AG04449 (cell line): ENCODE measurements at regions not wholly inside any gene's neighbourhood (a gene's known extent, or its start where the extent isn't known, plus 50 kb on each side); places are given as distances from the start of the nearest gene placed in this dataset.

Source experiments
- CTCF ChIA-PET: fragments of 350-600 bp; formaldehyde crosslinking; extraction: SDS; loops from one replicate; lab custom pipeline; 2021; ENCODE audit warnings: antibody characterized with exemption; lab: Yijun Ruan, JAX
- POLR2A ChIA-PET: fragments of 400-600, 350-600 bp; formaldehyde crosslinking; extraction: SDS; loops from one replicate; lab custom pipeline; 2020; ENCODE audit warnings: antibody characterized with exemption, inconsistent platforms; lab: Yijun Ruan, JAX
- DNase-seq: peaks from one replicate; pipeline ENCODE4 v3.0.0-alpha.2; 2010; ENCODE audit warnings: low read depth, low spot score
- H3K4me3 ChIP-seq: 2 replicates; pipeline ENCODE4 v1.5.1; 2011; ENCODE audit warnings: low read depth, mild to moderate bottlenecking, control low read depth, low read length
- TF ChIP-seq, protein P1 (sequence below): IDR thresholded peaks from one replicate; pipeline ENCODE4 v1.5.1; 2011; ENCODE audit warnings: mild to moderate bottlenecking, moderate library complexity, low read length, control low read depth, inconsistent platforms; ENCODE audit not compliant: insufficient read depth; ENCODE audit errors: missing control alignments

DNA sequence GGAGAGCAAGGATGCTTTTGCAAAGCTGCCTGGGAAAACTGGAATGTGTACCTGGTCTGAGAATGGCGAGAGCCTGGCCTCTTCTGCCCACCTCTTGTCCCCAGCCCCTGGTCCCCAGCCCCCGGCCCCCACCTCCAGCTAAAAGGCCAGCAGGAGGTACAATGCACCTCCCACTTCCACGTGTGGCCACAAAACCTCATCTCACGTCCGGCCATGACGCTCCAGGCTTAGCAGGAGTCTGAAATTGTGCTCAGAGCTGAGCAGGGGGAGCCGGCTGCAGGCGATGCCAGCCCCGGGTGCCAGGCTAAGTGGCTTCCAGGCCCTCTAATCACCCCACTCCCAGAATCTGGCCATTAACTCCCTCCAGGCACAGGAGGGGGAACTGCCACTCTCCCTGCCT, 83.1 kb upstream of the PRR20G start:
- TF ChIP-seq, protein P1, sequence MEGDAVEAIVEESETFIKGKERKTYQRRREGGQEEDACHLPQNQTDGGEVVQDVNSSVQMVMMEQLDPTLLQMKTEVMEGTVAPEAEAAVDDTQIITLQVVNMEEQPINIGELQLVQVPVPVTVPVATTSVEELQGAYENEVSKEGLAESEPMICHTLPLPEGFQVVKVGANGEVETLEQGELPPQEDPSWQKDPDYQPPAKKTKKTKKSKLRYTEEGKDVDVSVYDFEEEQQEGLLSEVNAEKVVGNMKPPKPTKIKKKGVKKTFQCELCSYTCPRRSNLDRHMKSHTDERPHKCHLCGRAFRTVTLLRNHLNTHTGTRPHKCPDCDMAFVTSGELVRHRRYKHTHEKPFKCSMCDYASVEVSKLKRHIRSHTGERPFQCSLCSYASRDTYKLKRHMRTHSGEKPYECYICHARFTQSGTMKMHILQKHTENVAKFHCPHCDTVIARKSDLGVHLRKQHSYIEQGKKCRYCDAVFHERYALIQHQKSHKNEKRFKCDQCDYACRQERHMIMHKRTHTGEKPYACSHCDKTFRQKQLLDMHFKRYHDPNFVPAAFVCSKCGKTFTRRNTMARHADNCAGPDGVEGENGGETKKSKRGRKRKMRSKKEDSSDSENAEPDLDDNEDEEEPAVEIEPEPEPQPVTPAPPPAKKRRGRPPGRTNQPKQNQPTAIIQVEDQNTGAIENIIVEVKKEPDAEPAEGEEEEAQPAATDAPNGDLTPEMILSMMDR = no peak
- DNase-seq = no peak
- ChIA-PET CTCF (no interaction called here), POLR2A (no interaction called here)
- no peak overlapping the region for H3K4me3 ChIP-seq

DNA sequence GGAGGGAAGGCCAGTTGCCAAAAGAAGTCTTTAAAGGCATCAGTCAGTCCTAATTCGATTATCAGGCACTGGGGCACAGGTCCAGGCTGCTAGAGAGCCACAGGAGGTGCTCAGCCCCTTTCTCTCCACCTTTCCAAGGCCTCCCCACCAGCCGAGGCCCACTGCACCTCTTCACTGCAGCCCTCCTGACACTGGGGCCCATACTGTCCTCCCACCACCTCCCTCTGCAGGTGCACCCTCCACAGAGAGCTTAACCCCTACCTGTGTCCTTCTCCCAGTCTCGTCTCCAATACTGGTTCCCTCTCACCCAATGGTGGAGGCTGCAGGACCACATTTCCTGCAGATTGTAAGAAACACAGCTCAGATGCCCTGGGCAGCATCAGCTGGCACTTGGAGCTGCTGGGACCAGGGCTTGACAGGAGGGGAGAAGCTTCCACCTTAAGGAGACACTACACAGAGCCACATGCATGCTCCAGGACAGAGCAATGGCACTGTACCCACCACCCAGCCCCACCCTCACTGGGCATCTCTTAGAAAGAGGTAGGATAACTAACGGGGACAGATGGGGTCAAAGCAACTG, 81.6 kb upstream of the PRR20G start:
- ChIA-PET CTCF (no interaction called here), POLR2A (no interaction called here)
- no peak overlapping the region for H3K4me3 ChIP-seq
- DNase-seq = no peak
- TF ChIP-seq, protein P1 = no peak

DNA sequence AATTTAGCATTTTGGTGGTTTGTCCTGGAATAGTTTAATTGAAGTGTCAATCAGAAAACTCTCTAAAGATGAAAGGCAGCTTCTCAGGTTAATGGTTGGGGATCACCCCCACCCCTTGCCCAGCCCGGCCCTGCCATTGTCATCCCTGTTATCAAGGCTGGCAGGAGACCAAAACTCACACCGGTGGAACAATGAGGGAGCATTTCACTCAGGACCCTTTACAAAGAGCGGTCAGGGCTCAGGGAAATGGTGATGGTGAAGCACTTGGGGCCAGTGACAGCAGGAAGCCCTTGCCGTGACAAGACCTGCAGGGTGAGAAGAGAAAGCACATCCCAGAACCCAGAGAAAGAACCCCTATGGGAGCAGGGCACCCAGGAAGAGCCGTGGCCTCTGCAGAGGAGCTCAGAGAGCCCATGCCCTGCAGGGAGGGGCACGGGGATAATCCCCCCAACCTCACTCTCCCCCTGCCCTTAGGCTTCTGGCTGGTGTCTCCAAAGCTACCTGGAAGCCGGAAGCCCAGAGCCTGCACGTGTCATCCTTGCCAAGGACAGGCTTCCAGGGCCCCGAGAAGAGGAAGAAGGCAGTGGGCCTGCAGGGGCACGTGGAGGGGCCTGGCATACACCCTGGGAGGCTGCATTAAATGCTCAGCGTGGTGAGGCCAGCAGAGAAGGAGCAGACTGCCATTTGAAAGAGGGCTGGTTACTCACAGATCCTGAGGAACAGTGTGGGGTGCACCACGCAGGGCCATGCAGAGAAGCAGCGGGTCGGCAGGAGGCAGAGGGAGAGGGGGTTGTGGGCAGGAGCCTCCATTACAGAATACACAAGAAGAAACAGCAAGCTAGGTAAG, 80.6 kb upstream of the PRR20G start:
- ChIA-PET POLR2A (no interaction called here), CTCF (no interaction called here)
- TF ChIP-seq, protein P1 = no peak
- no peak overlapping the region for H3K4me3 ChIP-seq
- no peak for DNase-seq

DNA sequence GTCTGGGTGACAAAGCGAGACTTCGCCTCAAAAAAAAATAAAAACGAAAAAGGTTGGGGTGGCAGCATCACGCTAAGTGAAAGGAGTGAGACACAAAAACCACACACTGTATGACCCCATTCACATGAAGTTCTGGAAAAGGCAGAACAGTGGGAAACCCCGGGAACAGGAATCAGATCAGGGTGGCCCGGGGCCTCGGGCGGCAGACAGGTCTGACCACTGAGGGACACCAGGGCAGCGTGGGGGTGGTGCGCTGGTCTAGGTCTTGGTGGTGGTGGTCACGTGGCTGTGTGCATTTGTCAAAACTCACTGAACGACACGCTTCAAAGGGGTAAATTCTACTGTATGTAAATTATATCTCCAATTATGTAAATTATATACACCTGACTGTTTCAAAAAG, 79.7 kb upstream of the PRR20G start:
- H3K4me3 ChIP-seq = no peak overlapping the region
- ChIA-PET CTCF (no interaction called here), POLR2A (no interaction called here)
- TF ChIP-seq, protein P1 = no peak
- DNase-seq = no peak

DNA sequence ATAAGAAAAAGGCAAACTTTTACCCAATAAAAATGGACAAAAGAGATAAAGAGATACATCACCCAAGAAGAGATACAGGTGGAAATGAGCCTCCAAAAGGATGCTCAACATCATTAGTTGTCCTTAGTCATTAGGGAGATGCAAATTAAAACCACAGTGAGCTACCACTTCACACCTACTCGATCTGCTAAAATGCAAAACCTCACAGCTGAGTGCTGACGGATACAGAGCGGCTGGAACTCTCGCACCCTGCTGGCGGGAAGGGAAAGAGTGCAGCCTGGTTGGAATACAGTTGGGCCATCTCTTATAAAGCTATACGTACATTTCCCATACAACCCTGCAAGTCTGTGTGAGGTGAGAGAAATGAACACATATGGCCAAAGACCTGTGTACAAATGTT, 78.5 kb upstream of the PRR20G start:
- POLR2A ChIA-PET = no interaction called here
- CTCF ChIA-PET = no interaction called here
- DNase-seq = no peak
- TF ChIP-seq, protein P1 = peak; percentile 9
- no peak overlapping the region for H3K4me3 ChIP-seq

DNA sequence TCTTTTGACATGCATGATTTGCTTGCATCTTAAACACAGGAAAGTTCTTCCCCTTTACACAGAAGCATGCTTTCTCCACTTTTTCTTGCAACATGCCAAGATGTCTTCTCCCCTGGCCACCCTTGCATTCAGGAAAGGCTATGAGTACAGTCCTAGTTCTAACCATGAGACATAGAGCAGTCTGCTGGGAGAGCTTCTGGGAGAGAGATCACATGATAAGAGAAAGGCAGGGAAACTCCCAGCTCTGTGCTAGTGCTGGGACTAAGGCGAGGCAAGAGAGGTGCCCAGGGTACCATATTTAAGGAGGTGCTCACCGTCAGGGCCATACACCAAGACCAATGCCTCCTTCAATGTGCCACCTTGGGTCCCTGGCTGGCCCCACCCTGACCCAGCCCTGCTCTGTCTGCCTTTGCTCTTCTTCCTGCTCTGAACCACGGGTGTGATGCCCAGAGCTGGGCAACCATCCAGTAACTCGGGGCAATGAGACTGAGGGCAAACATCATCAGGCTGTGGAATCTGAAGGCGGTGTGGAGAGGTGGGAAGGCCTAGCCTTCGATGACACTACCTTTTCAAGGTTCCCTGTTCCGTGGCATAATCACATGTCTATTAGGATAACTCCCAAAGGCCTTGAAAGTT, 77.4 kb upstream of the PRR20G start:
- POLR2A ChIA-PET = no interaction called here
- no peak overlapping the region for H3K4me3 ChIP-seq
- no peak for DNase-seq
- CTCF ChIA-PET = no interaction called here
- TF ChIP-seq, protein P1 = no peak
